Right lobe of liver (tissue), 4 donors: ENCODE measurements at regions not wholly inside any gene's neighbourhood (a gene's known extent, or its start where the extent isn't known, plus 50 kb on each side); places are given as distances from the start of the nearest gene placed in this dataset.

Experiments
- CTCF ChIP-seq, 4 donors: fragments of 200-600 bp in 3 of 4; fragments of 450-650 bp in 1 of 4; IDR thresholded peaks; one replicate each; pipeline versions ENCODE4 v1.5.1 to v1.8.0; 2016 to 2022; ENCODE audit warnings: antibody characterized with exemption in 4 of 4, mild to moderate bottlenecking in 2 of 4
- POLR2A ChIP-seq: fragments of 450-650 bp; IDR thresholded peaks from one replicate; pipeline ENCODE4 v1.6.1; 2017; ENCODE audit warnings: antibody characterized with exemption, mild to moderate bottlenecking
- donor health status: DM: no; HTN: no; CAD: no.
- donor health status: DM: no; HTN: no; CAD: no.
- donor health status: DM: no; HTN: yes; CAD: no.

GRCh38 chr20:7415427-7415826, 524.8 kb downstream of the HAO1 start:
- TF ChIP-seq CTCF (IDR thresholded peaks at IDR 0.05), result no peak
- no peak for TF ChIP-seq POLR2A
